HepG2 (cell line): ENCODE measurements at regions not wholly inside any gene's neighbourhood (a gene's known extent, or its start where the extent isn't known, plus 50 kb on each side); places are given as distances from the start of the nearest gene placed in this dataset.

Source experiments
- ATAC-seq: fragments of 200-7000 bp; cut with Tn5 transposase; 3 replicates; pipeline ENCODE4 v1.9.1; 2020; ENCODE audit warnings: mild to moderate bottlenecking, moderate library complexity
- BruUV-seq: library from RNA; stranded (reverse); fragments of 400-500 nt; replicated peaks from 2 replicates; lab custom pipeline; 2021; lab: Mats Ljungman, UMichigan
- CTCF ChIA-PET: fragments of 300-600 bp; formaldehyde crosslinking; extraction: SDS; loops from one replicate; lab custom pipeline; 2021; ENCODE audit warnings: low total read pairs, inconsistent platforms, low intra/inter-chr PET ratio; lab: Yijun Ruan, JAX
- POLR2A ChIA-PET: fragments of 350-600 bp; sonication (Branson Sonifier 250); formaldehyde crosslinking; loops from one replicate; lab custom pipeline; 2020; ENCODE audit warnings: antibody characterized with exemption, inconsistent platforms; lab: Yijun Ruan, JAX
- DNase-seq: peaks from one replicate; pipeline ENCODE4 v3.0.0-alpha.2; 2015; ENCODE audit warnings: low spot score
- FAIRE-seq: peaks from 3 replicates; lab custom pipeline; 2011; peaks lifted over from hg19 to GRCh38; lab: Jason Lieb, UNC
- H2AFZ ChIP-seq: one replicate; pipeline ENCODE4 v1.6.1; 2011; ENCODE audit warnings: low read length, inconsistent platforms
- H3K27ac ChIP-seq: fragments of 300-600 bp; 3 replicates; pipeline ENCODE4 v1.8.0; 2011; ENCODE audit warnings: mixed run types, mild to moderate bottlenecking, mixed read lengths, low read length, inconsistent platforms; ENCODE audit not compliant: insufficient read depth; ENCODE audit errors: extremely low read length
- H3K27me3 ChIP-seq, 2 experiments: fragments of 200-600 bp in 1 of 2; 2 replicates in 1 of 2; 3 replicates in 1 of 2; pipeline versions ENCODE4 v1.6.0 to v1.8.0; 2011; ENCODE audit warnings: low read length in 2 of 2, mild to moderate bottlenecking in 2 of 2, moderate library complexity in 2 of 2, inconsistent platforms in 1 of 2; ENCODE audit not compliant: insufficient read depth in 2 of 2, control insufficient read depth in 1 of 2
- H3K36me3 ChIP-seq, 2 experiments: fragments of 200-600 bp in 1 of 2; replicated peaks in 1 of 2; 2 replicates in 1 of 2; 3 replicates in 1 of 2; pipeline versions ENCODE4 v1.5.1 to v1.8.0; 2011; ENCODE audit warnings: low read length in 2 of 2, inconsistent platforms in 1 of 2; ENCODE audit not compliant: insufficient read depth in 2 of 2, control insufficient read depth in 1 of 2
- H3K4me1 ChIP-seq: 2 replicates; pipeline ENCODE4 v1.5.1; 2012; ENCODE audit warnings: low read length, inconsistent platforms; ENCODE audit not compliant: insufficient read depth
- H3K4me2 ChIP-seq: 2 replicates; pipeline ENCODE4 v1.6.0; 2011; ENCODE audit warnings: low read depth, low read length, inconsistent platforms
- H3K4me3 ChIP-seq, 3 experiments: fragments of 200-600 bp in 1 of 3; sonication (generic), shearing (Covaris generic) in 1 of 3; replicated peaks in 1 of 3; 2 replicates each; pipeline ENCODE4 v1.5.1; 2011 to 2016; ENCODE audit warnings: low read length in 3 of 3, inconsistent platforms in 2 of 3, low read depth in 2 of 3, mild to moderate bottlenecking in 2 of 3, control low read depth in 1 of 3, mixed read lengths in 1 of 3; ENCODE audit not compliant: insufficient read depth in 1 of 3
- H3K79me2 ChIP-seq: one replicate; pipeline ENCODE4 v1.6.1; 2011; ENCODE audit warnings: low read length, inconsistent platforms; ENCODE audit not compliant: insufficient read depth
- H3K9ac ChIP-seq: 2 replicates; pipeline ENCODE4 v1.6.0; 2011; ENCODE audit warnings: mild to moderate bottlenecking, low read depth, low read length, inconsistent platforms; ENCODE audit not compliant: insufficient read depth
- H3K9me3 ChIP-seq: 2 replicates; pipeline ENCODE4 v1.5.1; 2012; ENCODE audit warnings: mild to moderate bottlenecking, low read length
- H4K20me1 ChIP-seq: 2 replicates; pipeline ENCODE4 v1.6.0; 2011; ENCODE audit warnings: inconsistent platforms, mild to moderate bottlenecking, low read length, moderate library complexity; ENCODE audit not compliant: insufficient read depth
- AFF4 ChIP-seq: sonication (generic); formaldehyde crosslinking; IDR thresholded peaks from 2 replicates; pipeline ENCODE4 v1.4.0; 2020; ENCODE audit warnings: missing genetic modification reagents
- AGO1 ChIP-seq: fragments of 200-400 bp; formaldehyde crosslinking; IDR thresholded peaks from 2 replicates; pipeline ENCODE4 v1.6.1; 2017; ENCODE audit warnings: mild to moderate bottlenecking, low read depth, low read length, moderate library complexity; ENCODE audit not compliant: poor library complexity, severe bottlenecking
- GRHL1 ChIP-seq: sonication (generic); formaldehyde crosslinking; conservative IDR thresholded peaks from 2 replicates; pipeline ENCODE4 v1.8.0; 2022; ENCODE audit warnings: missing genetic modification reagents
- HCFC1 ChIP-seq: fragments of 150-350 bp; IDR thresholded peaks from 2 replicates; pipeline ENCODE4 v1.6.1; 2014; ENCODE audit warnings: low read depth, low read length
- ISX ChIP-seq: sonication (generic); formaldehyde crosslinking; conservative IDR thresholded peaks from 2 replicates; pipeline ENCODE4 v1.5.0; 2020; ENCODE audit warnings: missing genetic modification reagents
- KDM2A ChIP-seq: sonication (generic); formaldehyde crosslinking; IDR thresholded peaks from 2 replicates; pipeline ENCODE4 v1.4.0; 2020; ENCODE audit warnings: low read depth, missing genetic modification reagents, borderline replicate concordance
- NFIC ChIP-seq: IDR thresholded peaks from 2 replicates; pipeline ENCODE4 v1.6.1; 2012; ENCODE audit warnings: mild to moderate bottlenecking, low read length, inconsistent platforms
- REPIN1 ChIP-seq: sonication (generic); formaldehyde crosslinking; IDR thresholded peaks from 2 replicates; pipeline ENCODE4 v1.8.0; 2022; ENCODE audit warnings: missing genetic modification reagents, low read depth, mild to moderate bottlenecking, borderline replicate concordance
- ZFY ChIP-seq: sonication (generic); formaldehyde crosslinking; IDR thresholded peaks from 2 replicates; pipeline ENCODE4 v1.4.0; 2020; ENCODE audit warnings: missing genetic modification reagents
- ZNF513 ChIP-seq: sonication (generic); formaldehyde crosslinking; conservative IDR thresholded peaks from 2 replicates; pipeline ENCODE4 v1.5.0; 2020; ENCODE audit warnings: missing genetic modification reagents
- ZNF556 ChIP-seq: sonication (generic); formaldehyde crosslinking; IDR thresholded peaks from 2 replicates; pipeline ENCODE4 v1.4.0; 2020; ENCODE audit warnings: mild to moderate bottlenecking, missing genetic modification reagents, borderline replicate concordance
- ZNF740 ChIP-seq: sonication (generic); formaldehyde crosslinking; IDR thresholded peaks from 2 replicates; pipeline ENCODE4 v1.4.0; 2020; ENCODE audit warnings: missing genetic modification reagents
- ZNF773 ChIP-seq: sonication (generic); formaldehyde crosslinking; IDR thresholded peaks from 2 replicates; pipeline ENCODE4 v1.4.0; 2020; ENCODE audit warnings: missing genetic modification reagents, borderline replicate concordance
- ZNF839 ChIP-seq: sonication (generic); formaldehyde crosslinking; IDR thresholded peaks from 2 replicates; pipeline ENCODE4 v1.4.0; 2020; ENCODE audit warnings: missing genetic modification reagents, mild to moderate bottlenecking, borderline replicate concordance
- WGBS: methylation state at CpG from one replicate; pipeline ENCODE4 v1.1.6; 2017; ENCODE audit warnings: low lambda C conversion rate; 5-methylcytosine and 5-hydroxymethylcytosine counted together
- in situ Hi-C: cut with HindIII; loops from 2 replicates; pipeline ENCODE4 v1.10.0; 2017; ENCODE audit warnings: low pct_unique_long_range_greater_than_20kb; ENCODE audit not compliant: extremely low pct_ligation_motif_present
- intact Hi-C: fragments of 100-400 bp; cut with micrococcal nuclease; formaldehyde crosslinking; loops from one replicate; pipeline ENCODE4 v1.10.0; 2022; ENCODE audit not compliant: unreplicated experiment

- in situ Hi-C loops (no loop called here), intact Hi-C loops (no loop called here)
- peaks cover 39% of the 10 kb centered on the region for H3K4me1 ChIP-seq
- no peaks in the 10 kb centered on the region for H3K9me3 ChIP-seq
- H3K27me3 ChIP-seq = no peaks in the 10 kb centered on the region
- DNase-seq = no peak
- no peaks in the 10 kb centered on the region for H3K36me3 ChIP-seq
- H3K27ac ChIP-seq = no peak overlapping the region
- WGBS = 93% methylated on average over 2 of the region's 2 CpGs
- no TSS peak for BruUV-seq
- peaks cover 3% of the 10 kb centered on the region for H3K79me2 ChIP-seq
- no peak overlapping the region for H3K4me3 ChIP-seq
- ATAC-seq = no peak
- ChIA-PET CTCF (no interaction called here), POLR2A (no interaction called here)
- no peak overlapping the region for H3K9ac ChIP-seq
- no peak for FAIRE-seq
- no peak overlapping the region for H2AFZ ChIP-seq
- H3K4me2 ChIP-seq = no peak overlapping the region
- no peaks in the 10 kb centered on the region for H4K20me1 ChIP-seq
- no peak for TF ChIP-seq ISX
- no peak for TF ChIP-seq HCFC1
- no peak for TF ChIP-seq ZNF556 (CRISPR knock-in tag)
- no peak for TF ChIP-seq REPIN1
- TF ChIP-seq ZNF740 (CRISPR knock-in tag) = no peak
- TF ChIP-seq KDM2A (CRISPR knock-in tag) = no peak
- TF ChIP-seq GRHL1 (CRISPR knock-in tag) = no peak
- no peak for TF ChIP-seq AGO1
- TF ChIP-seq AFF4 (CRISPR knock-in tag) = no peak
- TF ChIP-seq ZNF773 (CRISPR knock-in tag) = no peak
- TF ChIP-seq ZFY (CRISPR knock-in tag) = no peak
- TF ChIP-seq ZNF513 (CRISPR knock-in tag) = no peak
- no peak for TF ChIP-seq NFIC
- TF ChIP-seq ZNF839 (CRISPR knock-in tag) = no peak
Measured at GRCh38 chr10:58973235-58973595, 203.2 kb upstream of the PHYHIPL start.
